Nephron (organoid): ENCODE measurements at regions not wholly inside any gene's neighbourhood (a gene's known extent, or its start where the extent isn't known, plus 50 kb on each side); places are given as distances from the start of the nearest gene placed in this dataset.

ENCODE experiments used
- H3K27ac Mint-ChIP-seq, 3 experiments: 2 replicates each; pipeline ENCODE4 v1.8.0; 2020; ENCODE audit warnings: mixed read lengths in 3 of 3, mild to moderate bottlenecking in 2 of 3, moderate library complexity in 1 of 3
- H3K27me3 Mint-ChIP-seq: 2 replicates; pipeline ENCODE4 v1.8.0; 2021; ENCODE audit warnings: low read depth, mild to moderate bottlenecking, moderate library complexity, mixed read lengths
- H3K36me3 Mint-ChIP-seq: 2 replicates; pipeline ENCODE4 v1.8.0; 2020; ENCODE audit warnings: low read depth, mixed read lengths
- H3K4me1 Mint-ChIP-seq: 2 replicates; pipeline ENCODE4 v1.8.0; 2020; ENCODE audit warnings: mixed read lengths
- H3K4me3 Mint-ChIP-seq, 3 experiments: 2 replicates each; pipeline ENCODE4 v1.8.0; 2020; ENCODE audit warnings: mild to moderate bottlenecking in 3 of 3, mixed read lengths in 3 of 3, moderate library complexity in 2 of 3
- H3K9me3 Mint-ChIP-seq: 2 replicates; pipeline ENCODE4 v1.8.0; 2020; ENCODE audit warnings: mixed read lengths
- TF ChIP-seq, protein P1 (sequence below), 3 experiments: fragments of 200-600 bp; sonication (generic); IDR thresholded peaks; one replicate each; pipeline ENCODE4 v1.5.0; 2021; ENCODE audit warnings: antibody characterized with exemption in 3 of 3; ENCODE audit not compliant: unreplicated experiment in 3 of 3

DNA sequence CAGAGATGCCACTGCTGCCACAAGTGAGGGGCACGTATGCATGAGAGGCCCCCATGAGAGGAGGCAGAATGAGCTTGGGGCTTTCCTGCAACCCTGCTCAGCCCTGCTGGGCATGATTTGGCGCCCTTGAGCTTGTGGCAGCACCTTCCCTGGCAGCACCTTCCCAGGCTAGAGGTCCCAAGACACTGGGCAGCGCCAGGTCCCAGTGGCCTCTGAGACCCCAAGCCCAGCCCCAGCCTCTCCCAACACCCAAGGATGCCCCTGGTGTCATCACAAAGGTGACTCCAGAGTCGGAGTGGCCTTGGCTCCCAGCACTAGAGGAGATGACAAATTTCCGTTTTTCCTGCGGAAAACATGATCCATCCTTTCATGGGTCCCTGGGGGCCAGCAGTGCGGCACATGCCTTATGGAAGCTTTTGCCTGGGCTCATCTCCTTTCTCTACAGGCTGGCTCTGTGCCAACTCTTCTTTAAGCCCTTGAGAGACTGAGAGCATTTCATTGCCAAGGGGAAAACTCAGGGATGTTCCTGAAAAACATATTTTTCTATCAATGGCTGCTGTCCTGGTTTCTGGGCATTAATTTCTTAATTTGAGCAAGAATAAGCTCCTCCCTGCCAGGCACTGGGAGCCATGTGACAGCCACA is 77.1 kb upstream of the ADAMTS2 start:
- peaks cover 7% of the 10 kb centered on the region for H3K27me3 Mint-ChIP-seq
- peaks cover 5% of the 10 kb centered on the region for H3K4me1 Mint-ChIP-seq
- H3K27ac Mint-ChIP-seq = no peak overlapping the region
- H3K4me3 Mint-ChIP-seq = no peak overlapping the region
- TF ChIP-seq, protein P1, sequence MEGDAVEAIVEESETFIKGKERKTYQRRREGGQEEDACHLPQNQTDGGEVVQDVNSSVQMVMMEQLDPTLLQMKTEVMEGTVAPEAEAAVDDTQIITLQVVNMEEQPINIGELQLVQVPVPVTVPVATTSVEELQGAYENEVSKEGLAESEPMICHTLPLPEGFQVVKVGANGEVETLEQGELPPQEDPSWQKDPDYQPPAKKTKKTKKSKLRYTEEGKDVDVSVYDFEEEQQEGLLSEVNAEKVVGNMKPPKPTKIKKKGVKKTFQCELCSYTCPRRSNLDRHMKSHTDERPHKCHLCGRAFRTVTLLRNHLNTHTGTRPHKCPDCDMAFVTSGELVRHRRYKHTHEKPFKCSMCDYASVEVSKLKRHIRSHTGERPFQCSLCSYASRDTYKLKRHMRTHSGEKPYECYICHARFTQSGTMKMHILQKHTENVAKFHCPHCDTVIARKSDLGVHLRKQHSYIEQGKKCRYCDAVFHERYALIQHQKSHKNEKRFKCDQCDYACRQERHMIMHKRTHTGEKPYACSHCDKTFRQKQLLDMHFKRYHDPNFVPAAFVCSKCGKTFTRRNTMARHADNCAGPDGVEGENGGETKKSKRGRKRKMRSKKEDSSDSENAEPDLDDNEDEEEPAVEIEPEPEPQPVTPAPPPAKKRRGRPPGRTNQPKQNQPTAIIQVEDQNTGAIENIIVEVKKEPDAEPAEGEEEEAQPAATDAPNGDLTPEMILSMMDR (IDR thresholded peaks at IDR 0.05; ENCODE audit: unreplicated experiment in 3 of 3) = no peak
- peaks cover 3% of the 10 kb centered on the region for H3K9me3 Mint-ChIP-seq
- H3K36me3 Mint-ChIP-seq = no peaks in the 10 kb centered on the region

DNA sequence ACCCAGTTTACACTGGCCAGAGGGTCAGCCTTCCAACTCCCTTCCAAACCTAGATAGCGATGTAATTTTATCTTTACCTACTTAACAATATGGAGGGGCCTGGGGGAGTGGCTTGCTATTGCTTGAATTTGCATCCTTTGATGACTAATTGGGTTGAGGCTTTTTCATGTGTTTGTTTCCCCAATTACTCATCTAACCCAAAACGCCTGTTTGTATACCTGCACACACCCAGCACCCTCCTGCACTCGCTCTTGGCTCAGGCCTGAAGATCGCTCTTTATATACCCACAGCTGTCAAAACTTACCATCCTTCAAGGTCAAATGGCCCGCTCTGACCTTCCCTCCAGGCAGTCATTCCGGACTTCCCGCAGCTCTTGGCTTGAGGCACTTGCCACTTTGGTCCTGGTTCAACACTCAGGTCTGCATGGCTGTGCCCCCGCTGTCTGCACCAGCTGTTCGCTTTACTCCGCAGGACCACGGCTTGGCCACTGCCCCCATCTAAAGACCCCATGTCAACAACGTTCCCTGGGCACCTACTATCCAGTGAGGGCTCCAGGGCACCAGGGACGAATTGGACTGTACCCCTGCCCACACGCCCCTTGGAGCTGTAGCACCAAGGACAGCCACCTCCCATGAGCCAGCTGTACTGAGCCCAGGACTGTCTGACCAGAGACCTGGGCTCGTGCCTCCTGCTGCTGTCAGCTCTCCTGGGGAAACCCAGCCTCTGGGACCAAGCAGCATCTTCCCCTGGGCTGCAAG is 76.1 kb upstream of the ADAMTS2 start:
- TF ChIP-seq, protein P1 (IDR thresholded peaks at IDR 0.05; ENCODE audit: unreplicated experiment in 3 of 3) = no peak
- H3K4me3 Mint-ChIP-seq = no peak overlapping the region
- no peaks in the 10 kb centered on the region for H3K36me3 Mint-ChIP-seq
- peaks cover 10% of the 10 kb centered on the region for H3K27me3 Mint-ChIP-seq
- no peak overlapping the region for H3K27ac Mint-ChIP-seq
- H3K4me1 Mint-ChIP-seq = peaks cover 6% of the 10 kb centered on the region
- peaks cover 3% of the 10 kb centered on the region for H3K9me3 Mint-ChIP-seq

DNA sequence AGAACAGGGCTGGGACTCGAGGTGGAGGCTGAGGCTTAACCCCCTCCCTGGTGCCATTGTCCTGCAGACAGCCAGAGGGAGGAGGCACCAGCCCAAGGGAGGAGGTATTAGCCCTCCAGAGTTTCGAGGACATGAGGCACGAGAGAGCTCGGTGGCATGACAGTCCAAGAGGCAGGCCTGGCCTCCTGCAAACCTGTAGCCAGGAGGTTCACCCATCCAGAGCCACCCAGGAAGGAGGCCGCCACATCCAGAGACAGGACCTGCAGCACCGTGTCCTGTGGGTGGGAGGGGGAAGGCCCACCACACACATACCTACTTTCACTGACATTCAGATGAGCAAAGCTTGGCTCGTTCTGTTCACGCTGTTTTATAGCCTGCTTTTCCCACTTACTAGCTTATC is 75.2 kb upstream of the ADAMTS2 start:
- no peak overlapping the region for H3K27ac Mint-ChIP-seq
- H3K27me3 Mint-ChIP-seq = peaks cover 16% of the 10 kb centered on the region
- H3K4me3 Mint-ChIP-seq = no peak overlapping the region
- H3K36me3 Mint-ChIP-seq = no peaks in the 10 kb centered on the region
- H3K9me3 Mint-ChIP-seq = peaks cover 3% of the 10 kb centered on the region
- TF ChIP-seq, protein P1 (IDR thresholded peaks at IDR 0.05; ENCODE audit: unreplicated experiment in 3 of 3) = no peak
- H3K4me1 Mint-ChIP-seq = peaks cover 6% of the 10 kb centered on the region

DNA sequence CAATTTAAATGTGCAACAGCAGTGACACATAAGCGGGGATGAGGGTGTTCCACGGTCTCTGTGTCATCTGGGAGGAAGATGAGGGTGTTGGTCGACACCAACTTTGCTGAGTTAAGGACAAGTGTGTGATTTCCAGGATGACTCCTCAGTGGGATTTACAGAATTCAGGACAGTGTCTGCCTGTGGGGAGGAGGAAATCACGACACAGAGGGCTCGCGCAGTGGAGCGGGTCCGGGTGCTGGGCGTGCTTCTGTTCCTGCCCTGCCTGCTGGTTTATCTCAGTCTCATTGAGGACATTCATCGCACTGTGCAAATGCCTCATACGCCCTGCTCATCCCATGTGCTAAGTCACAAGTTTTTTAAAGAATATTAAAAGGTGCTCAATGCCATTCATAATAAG is 73.7 kb upstream of the ADAMTS2 start:
- Mint-ChIP-seq H3K36me3 (no peaks in the 10 kb centered on the region), H3K4me3 (no peak overlapping the region), H3K27me3 (peaks cover 16% of the 10 kb centered on the region), H3K4me1 (peaks cover 6% of the 10 kb centered on the region), H3K27ac (no peak overlapping the region), H3K9me3 (no peaks in the 10 kb centered on the region)
- TF ChIP-seq, protein P1 (IDR thresholded peaks at IDR 0.05; ENCODE audit: unreplicated experiment in 3 of 3) = no peak

DNA sequence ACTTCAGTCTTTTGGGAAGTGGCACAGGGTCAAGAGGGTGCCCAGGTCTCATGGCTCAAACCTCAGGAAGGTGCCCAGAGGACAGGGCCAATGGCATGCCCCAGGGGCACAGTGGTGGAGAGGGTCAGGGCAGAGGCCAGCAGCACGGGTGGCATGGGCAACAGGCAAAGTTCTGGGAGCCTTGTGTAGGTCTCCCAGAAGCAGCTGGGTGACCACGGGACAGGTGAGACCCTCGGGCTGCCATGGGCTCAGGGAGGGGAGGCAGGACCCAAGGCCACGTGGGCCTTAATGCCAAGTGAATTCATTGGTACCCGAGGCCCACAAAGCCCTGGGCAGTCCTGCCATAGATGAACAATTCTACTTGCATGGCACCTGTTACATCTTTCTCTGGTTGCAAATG is 72.4 kb upstream of the ADAMTS2 start:
- TF ChIP-seq, protein P1 (IDR thresholded peaks at IDR 0.05; ENCODE audit: unreplicated experiment in 3 of 3) = no peak
- H3K36me3 Mint-ChIP-seq = no peaks in the 10 kb centered on the region
- H3K27ac Mint-ChIP-seq = no peak overlapping the region
- no peak overlapping the region for H3K4me3 Mint-ChIP-seq
- H3K4me1 Mint-ChIP-seq = peaks cover 6% of the 10 kb centered on the region
- H3K27me3 Mint-ChIP-seq = peaks cover 16% of the 10 kb centered on the region
- H3K9me3 Mint-ChIP-seq = no peaks in the 10 kb centered on the region
